WERI-Rb-1 (cell line): ENCODE measurements at regions not wholly inside any gene's neighbourhood (a gene's known extent, or its start where the extent isn't known, plus 50 kb on each side); places are given as distances from the start of the nearest gene placed in this dataset.
"Not testable (repeated sequence)": the region's sequence is repeated elsewhere in the genome, so short reads cannot be mapped to it uniquely, and the experiment has no call there.

Source experiments
- DNase-seq: peaks from one replicate; pipeline ENCODE4 v3.0.0-alpha.2; 2020
- H3K27ac ChIP-seq: fragments of 250-450 bp; sonication (Bioruptor Pico); 2 replicates; pipeline ENCODE4 v1.5.1; 2020; ENCODE audit warnings: mild to moderate bottlenecking, moderate library complexity
- H3K27me3 ChIP-seq: fragments of 250-450 bp; sonication (Bioruptor Pico); 2 replicates; pipeline ENCODE4 v1.5.1; 2021; ENCODE audit warnings: mild to moderate bottlenecking, low read depth, moderate library complexity; ENCODE audit not compliant: insufficient read depth, severe bottlenecking
- H3K36me3 ChIP-seq: fragments of 250-450 bp; sonication (Bioruptor Pico); 2 replicates; pipeline ENCODE4 v1.5.1; 2020; ENCODE audit warnings: mild to moderate bottlenecking, moderate library complexity
- H3K4me3 ChIP-seq: 2 replicates; pipeline ENCODE4 v1.5.1; 2011; ENCODE audit warnings: low read depth, mild to moderate bottlenecking, control low read depth, low read length
- H3K9me3 ChIP-seq: fragments of 250-450 bp; sonication (Bioruptor Pico); 2 replicates; pipeline ENCODE4 v1.5.1; 2021; ENCODE audit warnings: mild to moderate bottlenecking, moderate library complexity; ENCODE audit not compliant: severe bottlenecking
- CTCF ChIP-seq: IDR thresholded peaks from 2 replicates; pipeline ENCODE4 v1.5.1; 2011; ENCODE audit warnings: low read depth, mild to moderate bottlenecking, control low read depth, inconsistent platforms, low read length

DNA sequence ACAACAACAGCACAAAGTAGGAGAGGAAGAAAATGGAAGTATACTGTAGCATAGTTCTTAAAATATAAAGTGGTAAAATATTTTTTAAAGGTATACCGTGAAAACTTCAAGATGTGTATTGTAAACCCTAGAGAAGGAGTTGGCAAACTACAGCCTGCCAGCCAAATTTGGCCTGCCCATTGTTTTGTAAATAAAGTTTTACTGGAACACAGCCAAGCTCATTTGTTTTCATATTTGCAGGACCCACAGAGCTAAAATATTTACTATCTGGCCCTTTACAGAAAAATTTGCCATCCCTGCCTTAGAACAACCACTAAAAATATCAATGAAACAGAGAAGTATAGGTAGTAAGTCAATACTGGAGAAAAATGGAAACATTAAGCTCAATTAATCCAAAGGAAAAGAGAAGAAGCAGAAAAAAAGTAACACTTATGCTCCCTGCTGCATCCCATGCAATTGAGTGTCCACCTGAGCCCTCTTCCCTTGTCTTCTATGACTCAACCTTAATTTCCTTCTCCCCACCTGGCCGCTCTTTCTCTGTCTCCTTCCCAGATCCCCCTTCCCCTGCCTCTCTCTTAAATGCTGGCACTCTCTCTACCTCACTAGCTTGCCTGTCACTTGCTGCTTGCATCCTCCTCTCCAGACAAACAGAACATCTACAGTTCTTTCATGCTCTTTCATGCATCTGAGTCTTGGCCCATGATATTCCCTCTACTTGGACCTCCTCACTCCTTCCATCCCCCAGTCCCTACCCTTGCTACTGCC lies 50.6 kb upstream of the FER start:
- DNase-seq: no peak
- no peak for TF ChIP-seq CTCF

DNA sequence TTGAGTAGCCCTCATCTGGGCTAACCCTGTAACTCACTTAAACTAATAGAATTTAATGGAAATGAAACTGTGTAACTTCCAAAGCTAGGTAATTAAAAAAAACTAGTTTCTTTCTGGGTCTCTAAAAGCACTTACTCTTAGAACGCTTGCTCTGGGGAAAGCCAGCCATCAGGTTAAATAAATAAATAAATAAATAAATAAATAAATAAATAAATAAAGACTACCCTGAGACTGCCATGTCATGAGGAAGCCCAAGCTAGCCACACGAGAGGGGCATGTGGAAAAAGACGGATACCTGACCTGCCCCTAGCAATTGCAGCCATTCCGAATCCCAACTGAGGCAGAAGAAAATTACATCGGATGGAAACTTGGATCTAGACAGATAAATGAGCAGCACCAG lies 51.3 kb upstream of the FER start:
- Histone ChIP-seq H3K36me3 (no peaks in the 10 kb centered on the region), H3K9me3 (no peaks in the 10 kb centered on the region), H3K27ac (no peak overlapping the region), H3K27me3 (no peaks in the 10 kb centered on the region), H3K4me3 (no peak overlapping the region)
- TF ChIP-seq CTCF: no peak
- no peak for DNase-seq

More for the DNA sequence above, 50.6 kb upstream of the FER start:
- H3K36me3 ChIP-seq: no peaks in the 10 kb centered on the region
- no peak overlapping the region for H3K27ac ChIP-seq
- no peaks in the 10 kb centered on the region for H3K27me3 ChIP-seq
- no peaks in the 10 kb centered on the region for H3K9me3 ChIP-seq
- H3K4me3 ChIP-seq: no peak overlapping the region

- H3K9me3 ChIP-seq: no peaks in the 10 kb centered on the region
- no peak overlapping the region for H3K4me3 ChIP-seq
- no peak overlapping the region for H3K27ac ChIP-seq
- no peaks in the 10 kb centered on the region for H3K27me3 ChIP-seq
- no peak for DNase-seq
- H3K36me3 ChIP-seq: no peaks in the 10 kb centered on the region
- no peak for TF ChIP-seq CTCF
These were observed 59.2 kb upstream of the FER start for GRCh38 chr5:108688485-108688884.

DNA sequence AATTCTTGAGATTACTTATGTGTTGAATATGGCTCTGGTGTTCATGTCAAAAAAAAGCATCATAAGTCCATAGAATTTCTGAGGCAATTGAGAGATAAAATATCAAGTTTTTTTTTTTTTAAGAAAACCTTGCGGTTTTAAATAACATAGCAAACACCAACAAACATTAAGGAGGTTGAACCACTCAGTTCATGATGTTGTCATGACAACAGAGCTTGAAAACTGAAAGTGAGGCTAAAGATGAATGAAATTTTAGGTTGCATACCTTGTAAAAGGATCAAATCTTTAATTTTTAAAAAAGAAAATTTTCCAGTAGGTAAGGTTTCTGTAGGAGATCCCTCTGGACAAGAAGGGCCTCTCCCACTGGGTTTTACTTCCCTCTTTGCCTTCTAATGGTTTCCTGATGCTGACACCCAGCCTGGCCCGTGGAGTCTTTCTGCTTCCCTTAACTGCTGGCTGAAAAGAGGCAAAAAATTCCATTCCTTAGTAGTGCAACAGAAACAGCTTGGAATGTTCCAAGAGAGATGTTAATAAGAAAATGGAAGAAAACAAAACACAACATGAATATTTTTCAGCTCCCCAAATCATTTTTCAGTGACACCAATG lies 60.0 kb upstream of the FER start:
- Histone ChIP-seq H3K36me3 (no peaks in the 10 kb centered on the region), H3K27ac (no peak overlapping the region)

GRCh38 chr5:108686676-108687075 lies 61.0 kb upstream of the FER start:
- H3K9me3 ChIP-seq: no peaks in the 10 kb centered on the region

More for the DNA sequence above, 60.0 kb upstream of the FER start:
- H3K4me3 ChIP-seq: no peak overlapping the region
- no peak for DNase-seq
- no peak for TF ChIP-seq CTCF
- H3K27me3 ChIP-seq: no peaks in the 10 kb centered on the region
- no peaks in the 10 kb centered on the region for H3K9me3 ChIP-seq

GRCh38 chr5:108685448-108686216 lies 62.1 kb upstream of the FER start:
- H3K27ac ChIP-seq, H3K27me3 ChIP-seq, H3K36me3 ChIP-seq, H3K9me3 ChIP-seq: not testable (repeated sequence)
- H3K4me3 ChIP-seq: peak overlapping the region; percentile 43
- peak; percentile 65 for DNase-seq

More at GRCh38 chr5:108686676-108687075, 61.0 kb upstream of the FER start:
- DNase-seq: no peak
- no peaks in the 10 kb centered on the region for H3K27me3 ChIP-seq
- TF ChIP-seq CTCF: no peak
- no peak overlapping the region for H3K4me3 ChIP-seq
- no peaks in the 10 kb centered on the region for H3K36me3 ChIP-seq
- no peak overlapping the region for H3K27ac ChIP-seq
